ENCODE measurements at regions not wholly inside any gene's neighbourhood (a gene's known extent, or its start where the extent isn't known, plus 50 kb on each side); places are given as distances from the start of the nearest gene placed in this dataset.

DNA sequence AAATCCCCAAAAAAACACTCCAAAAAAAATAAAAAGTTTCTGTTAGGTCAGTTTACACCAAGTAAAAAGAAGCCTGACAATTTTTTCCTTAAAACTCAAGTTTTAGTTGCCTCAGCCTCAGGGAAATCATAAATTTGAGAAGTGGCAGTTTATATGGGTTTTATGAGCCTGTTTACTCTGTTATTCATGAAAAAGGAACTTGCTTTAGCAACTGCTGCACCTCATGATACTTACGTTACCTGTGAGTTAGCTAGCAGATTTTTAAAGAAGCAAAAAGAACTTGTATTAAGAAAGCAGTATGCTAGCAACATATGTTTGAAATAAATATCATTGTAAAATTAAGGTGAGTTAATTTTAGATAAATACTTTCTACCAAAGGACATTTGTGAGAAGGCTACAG, 1264.5 kb upstream of the PHF14 start:
- TF ChIP-seq, protein P1, sequence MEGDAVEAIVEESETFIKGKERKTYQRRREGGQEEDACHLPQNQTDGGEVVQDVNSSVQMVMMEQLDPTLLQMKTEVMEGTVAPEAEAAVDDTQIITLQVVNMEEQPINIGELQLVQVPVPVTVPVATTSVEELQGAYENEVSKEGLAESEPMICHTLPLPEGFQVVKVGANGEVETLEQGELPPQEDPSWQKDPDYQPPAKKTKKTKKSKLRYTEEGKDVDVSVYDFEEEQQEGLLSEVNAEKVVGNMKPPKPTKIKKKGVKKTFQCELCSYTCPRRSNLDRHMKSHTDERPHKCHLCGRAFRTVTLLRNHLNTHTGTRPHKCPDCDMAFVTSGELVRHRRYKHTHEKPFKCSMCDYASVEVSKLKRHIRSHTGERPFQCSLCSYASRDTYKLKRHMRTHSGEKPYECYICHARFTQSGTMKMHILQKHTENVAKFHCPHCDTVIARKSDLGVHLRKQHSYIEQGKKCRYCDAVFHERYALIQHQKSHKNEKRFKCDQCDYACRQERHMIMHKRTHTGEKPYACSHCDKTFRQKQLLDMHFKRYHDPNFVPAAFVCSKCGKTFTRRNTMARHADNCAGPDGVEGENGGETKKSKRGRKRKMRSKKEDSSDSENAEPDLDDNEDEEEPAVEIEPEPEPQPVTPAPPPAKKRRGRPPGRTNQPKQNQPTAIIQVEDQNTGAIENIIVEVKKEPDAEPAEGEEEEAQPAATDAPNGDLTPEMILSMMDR (IDR thresholded peaks at IDR 0.05; ENCODE audit: borderline replicate concordance, extremely low read depth, low read length, poor library complexity, severe bottlenecking), result no peak
- no peak for TF ChIP-seq EZH2 (IDR thresholded peaks at IDR 0.05; ENCODE audit: borderline replicate concordance, low read depth, low read length, severe bottlenecking)
